GM12865 (cell line): ENCODE measurements at regions not wholly inside any gene's neighbourhood (a gene's known extent, or its start where the extent isn't known, plus 50 kb on each side); places are given as distances from the start of the nearest gene placed in this dataset.

Source experiments
- DNase-seq: peaks from one replicate; pipeline ENCODE4 v3.0.0; 2010; ENCODE audit warnings: low read depth
- H3K4me3 ChIP-seq: 2 replicates; pipeline ENCODE4 v1.5.1; 2011; ENCODE audit warnings: mild to moderate bottlenecking, low read depth, low read length, control low read depth
- CTCF ChIP-seq: IDR thresholded peaks from 2 replicates; pipeline ENCODE4 v1.5.1; 2011; ENCODE audit warnings: low read length, control low read depth, low read depth, inconsistent platforms; ENCODE audit not compliant: insufficient read depth; ENCODE audit errors: missing control alignments

- H3K4me3 ChIP-seq, result no peak overlapping the region
- TF ChIP-seq CTCF, result no peak
- DNase-seq, result no peak
Observed at GRCh38 chr2:145669301-145669700, 1149.4 kb upstream of the ZEB2 start.

- no peak for TF ChIP-seq CTCF
- no peak overlapping the region for H3K4me3 ChIP-seq
- DNase-seq, result no peak
Observed at GRCh38 chr2:145666552-145666951, 1146.6 kb upstream of the ZEB2 start.

- no peak for DNase-seq
- H3K4me3 ChIP-seq, result no peak overlapping the region
- no peak for TF ChIP-seq CTCF
Observed at GRCh38 chr2:145657265-145657664, 1137.3 kb upstream of the ZEB2 start.

GRCh38 chr2:145655165-145655765 lies 1135.3 kb upstream of the ZEB2 start:
- no peak for DNase-seq
- no peak for TF ChIP-seq CTCF
- H3K4me3 ChIP-seq, result no peak overlapping the region

- no peak for TF ChIP-seq CTCF
- H3K4me3 ChIP-seq, result no peak overlapping the region
- DNase-seq, result no peak
Observed at GRCh38 chr2:145654746-145655145, 1134.8 kb upstream of the ZEB2 start.

GRCh38 chr2:145654156-145654555 lies 1134.2 kb upstream of the ZEB2 start:
- no peak for TF ChIP-seq CTCF
- DNase-seq, result no peak
- no peak overlapping the region for H3K4me3 ChIP-seq

- no peak for TF ChIP-seq CTCF
- H3K4me3 ChIP-seq, result no peak overlapping the region
- DNase-seq, result no peak
Observed at GRCh38 chr2:145653553-145653952, 1133.6 kb upstream of the ZEB2 start.
